ENCODE measurements at regions not wholly inside any gene's neighbourhood (a gene's known extent, or its start where the extent isn't known, plus 50 kb on each side); places are given as distances from the start of the nearest gene placed in this dataset.
A peak's percentile ranks its signal among the peaks of the same experiment; 100 is the strongest.
"Not testable (repeated sequence)": the region's sequence is repeated elsewhere in the genome, so short reads cannot be mapped to it uniquely, and the experiment has no call there.

- no peak for DNase-seq
These were observed 86.3 kb upstream of the NFE2L3 start for GRCh38 chr7:26065652-26066051.

- DNase-seq = no peak
These were observed 85.3 kb upstream of the NFE2L3 start for GRCh38 chr7:26066736-26067135.

GRCh38 chr7:26070290-26070689 is 81.7 kb upstream of the NFE2L3 start:
- no peak for DNase-seq

GRCh38 chr7:26071622-26072456 is 80.2 kb upstream of the NFE2L3 start:
- DNase-seq = no peak

GRCh38 chr7:26073041-26073440 is 79.0 kb upstream of the NFE2L3 start:
- DNase-seq = no peak

GRCh38 chr7:26074919-26075318 is 77.1 kb upstream of the NFE2L3 start:
- DNase-seq = no peak

- no peak for DNase-seq
These were observed 75.3 kb upstream of the NFE2L3 start for GRCh38 chr7:26076691-26077090.

GRCh38 chr7:26078437-26079336 is 73.3 kb upstream of the NFE2L3 start:
- DNase-seq = peak; percentile 7 to 54

- no peak for DNase-seq
These were observed 70.4 kb upstream of the NFE2L3 start for GRCh38 chr7:26081638-26082037.

GRCh38 chr7:26083113-26083512 is 68.9 kb upstream of the NFE2L3 start:
- peak in 1 of 2 experiments; percentile 10 for DNase-seq

GRCh38 chr7:26084418-26084817 is 67.6 kb upstream of the NFE2L3 start:
- no peak for DNase-seq

GRCh38 chr7:26085771-26086170 is 66.2 kb upstream of the NFE2L3 start:
- no peak for DNase-seq

GRCh38 chr7:26087321-26088091 is 64.5 kb upstream of the NFE2L3 start:
- no peak for DNase-seq

GRCh38 chr7:26089469-26089868 is 62.5 kb upstream of the NFE2L3 start:
- DNase-seq = not testable (repeated sequence)

- peak; percentile 50 to 74 for DNase-seq
These were observed 61.0 kb upstream of the NFE2L3 start for GRCh38 chr7:26090927-26091519.

GRCh38 chr7:26091933-26092332 is 60.1 kb upstream of the NFE2L3 start:
- no peak for DNase-seq

GRCh38 chr7:26093023-26093422 is 59.0 kb upstream of the NFE2L3 start:
- no peak for DNase-seq

GRCh38 chr7:26096136-26096535 is 55.9 kb upstream of the NFE2L3 start:
- no peak for DNase-seq

- DNase-seq = no peak
These were observed 53.9 kb upstream of the NFE2L3 start for GRCh38 chr7:26097837-26098668.

GRCh38 chr7:26099236-26099635 is 52.8 kb upstream of the NFE2L3 start:
- DNase-seq = no peak
